SK-N-SH (cell line): ENCODE measurements at regions not wholly inside any gene's neighbourhood (a gene's known extent, or its start where the extent isn't known, plus 50 kb on each side); places are given as distances from the start of the nearest gene placed in this dataset.
"Not testable (repeated sequence)": the region's sequence is repeated elsewhere in the genome, so short reads cannot be mapped to it uniquely, and the experiment has no call there.

Experiments used
- EP300 ChIP-seq, 2 experiments: IDR thresholded peaks; 2 replicates each; pipeline versions ENCODE4 v1.4.0 to v1.6.1; 2012; ENCODE audit warnings: borderline replicate concordance in 1 of 2, low read depth in 1 of 2, low read length in 1 of 2
- FOXM1 ChIP-seq: IDR thresholded peaks from 2 replicates; pipeline ENCODE4 v1.4.0; 2012; ENCODE audit warnings: low read depth, mild to moderate bottlenecking
- JUND ChIP-seq: IDR thresholded peaks from 2 replicates; pipeline ENCODE4 v1.4.0; 2012
- PBX3 ChIP-seq: IDR thresholded peaks from 2 replicates; pipeline ENCODE4; 2012
- YY1 ChIP-seq: IDR thresholded peaks from 2 replicates; pipeline ENCODE4 v1.4.0; 2012; ENCODE audit warnings: low read depth, mild to moderate bottlenecking
- TF ChIP-seq, protein P1 (sequence below): fragments of 200-600 bp; sonication (generic); IDR thresholded peaks from 2 replicates; pipeline ENCODE4 v1.6.1; 2017; ENCODE audit warnings: antibody characterized with exemption, mild to moderate bottlenecking, moderate library complexity
- TF ChIP-seq, protein P2 (sequence below): IDR thresholded peaks from 2 replicates; pipeline ENCODE4 v1.4.0; 2012; ENCODE audit warnings: low read depth, borderline replicate concordance

- TF ChIP-seq FOXM1; EP300 (IDR thresholded peaks at IDR 0.05; ENCODE audit: borderline replicate concordance in 1 of 2, low read depth in 1 of 2, low read length in 1 of 2); YY1; JUND; PBX3: not testable (repeated sequence)
- TF ChIP-seq, protein P1, sequence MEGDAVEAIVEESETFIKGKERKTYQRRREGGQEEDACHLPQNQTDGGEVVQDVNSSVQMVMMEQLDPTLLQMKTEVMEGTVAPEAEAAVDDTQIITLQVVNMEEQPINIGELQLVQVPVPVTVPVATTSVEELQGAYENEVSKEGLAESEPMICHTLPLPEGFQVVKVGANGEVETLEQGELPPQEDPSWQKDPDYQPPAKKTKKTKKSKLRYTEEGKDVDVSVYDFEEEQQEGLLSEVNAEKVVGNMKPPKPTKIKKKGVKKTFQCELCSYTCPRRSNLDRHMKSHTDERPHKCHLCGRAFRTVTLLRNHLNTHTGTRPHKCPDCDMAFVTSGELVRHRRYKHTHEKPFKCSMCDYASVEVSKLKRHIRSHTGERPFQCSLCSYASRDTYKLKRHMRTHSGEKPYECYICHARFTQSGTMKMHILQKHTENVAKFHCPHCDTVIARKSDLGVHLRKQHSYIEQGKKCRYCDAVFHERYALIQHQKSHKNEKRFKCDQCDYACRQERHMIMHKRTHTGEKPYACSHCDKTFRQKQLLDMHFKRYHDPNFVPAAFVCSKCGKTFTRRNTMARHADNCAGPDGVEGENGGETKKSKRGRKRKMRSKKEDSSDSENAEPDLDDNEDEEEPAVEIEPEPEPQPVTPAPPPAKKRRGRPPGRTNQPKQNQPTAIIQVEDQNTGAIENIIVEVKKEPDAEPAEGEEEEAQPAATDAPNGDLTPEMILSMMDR = not testable (repeated sequence)
- TF ChIP-seq, protein P2, sequence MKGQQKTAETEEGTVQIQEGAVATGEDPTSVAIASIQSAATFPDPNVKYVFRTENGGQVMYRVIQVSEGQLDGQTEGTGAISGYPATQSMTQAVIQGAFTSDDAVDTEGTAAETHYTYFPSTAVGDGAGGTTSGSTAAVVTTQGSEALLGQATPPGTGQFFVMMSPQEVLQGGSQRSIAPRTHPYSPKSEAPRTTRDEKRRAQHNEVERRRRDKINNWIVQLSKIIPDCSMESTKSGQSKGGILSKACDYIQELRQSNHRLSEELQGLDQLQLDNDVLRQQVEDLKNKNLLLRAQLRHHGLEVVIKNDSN = not testable (repeated sequence)
These were observed 141.6 kb downstream of the FZD1 start for GRCh38 chr7:91405873-91406272.
